GM12875 (cell line): ENCODE measurements at regions not wholly inside any gene's neighbourhood (a gene's known extent, or its start where the extent isn't known, plus 50 kb on each side); places are given as distances from the start of the nearest gene placed in this dataset.

Source experiments
- H3K4me3 ChIP-seq: one replicate; pipeline ENCODE4 v1.5.1; 2011; ENCODE audit warnings: low read depth, low read length, control low read depth
- CTCF ChIP-seq: IDR thresholded peaks from 2 replicates; pipeline ENCODE4 v1.5.1; 2011; ENCODE audit warnings: low read depth, mild to moderate bottlenecking, control low read depth, inconsistent platforms, low read length, moderate library complexity, borderline replicate concordance; ENCODE audit not compliant: insufficient read depth

GRCh38 chr9:78865737-78866136 is 568.8 kb downstream of the PSAT1 start:
- H3K4me3 ChIP-seq = no peak overlapping the region
- no peak for TF ChIP-seq CTCF

GRCh38 chr9:78866207-78867132 is 569.5 kb downstream of the PSAT1 start:
- no peak overlapping the region for H3K4me3 ChIP-seq
- TF ChIP-seq CTCF = no peak

GRCh38 chr9:78871086-78871451 is 574.1 kb downstream of the PSAT1 start:
- no peak overlapping the region for H3K4me3 ChIP-seq
- TF ChIP-seq CTCF = no peak

GRCh38 chr9:78871452-78872331 is 574.8 kb downstream of the PSAT1 start:
- no peak for TF ChIP-seq CTCF
- H3K4me3 ChIP-seq = no peak overlapping the region

- H3K4me3 ChIP-seq = no peak overlapping the region
- TF ChIP-seq CTCF = no peak
Measured at GRCh38 chr9:78874061-78874460, 577.1 kb downstream of the PSAT1 start.

GRCh38 chr9:78879324-78880100 is 582.6 kb downstream of the PSAT1 start:
- no peak overlapping the region for H3K4me3 ChIP-seq
- no peak for TF ChIP-seq CTCF
